ENCODE measurements at regions not wholly inside any gene's neighbourhood (a gene's known extent, or its start where the extent isn't known, plus 50 kb on each side); places are given as distances from the start of the nearest gene placed in this dataset.
"Not testable (repeated sequence)": the region's sequence is repeated elsewhere in the genome, so short reads cannot be mapped to it uniquely, and the experiment has no call there.

DNA sequence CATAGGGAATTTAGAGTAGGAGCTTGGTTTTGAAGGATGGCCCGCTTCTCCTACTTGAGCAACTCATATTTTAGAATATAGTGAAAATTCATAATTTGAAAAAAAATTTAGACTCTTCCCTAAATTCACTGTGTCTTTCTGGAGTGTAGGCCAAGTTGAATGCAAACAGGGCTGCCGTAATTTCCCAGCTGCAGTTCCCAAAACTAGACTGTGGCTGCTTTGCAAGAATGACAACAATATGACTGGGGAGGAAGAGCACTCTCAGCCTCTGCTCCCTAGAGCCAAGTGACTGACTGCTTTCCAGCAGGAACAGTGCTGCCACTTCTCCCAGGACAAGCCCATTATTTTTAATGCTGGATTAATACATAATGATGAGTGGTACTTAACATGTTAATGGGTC, 209.0 kb downstream of the RHOU start:
- DNase-seq, result no peak

DNA sequence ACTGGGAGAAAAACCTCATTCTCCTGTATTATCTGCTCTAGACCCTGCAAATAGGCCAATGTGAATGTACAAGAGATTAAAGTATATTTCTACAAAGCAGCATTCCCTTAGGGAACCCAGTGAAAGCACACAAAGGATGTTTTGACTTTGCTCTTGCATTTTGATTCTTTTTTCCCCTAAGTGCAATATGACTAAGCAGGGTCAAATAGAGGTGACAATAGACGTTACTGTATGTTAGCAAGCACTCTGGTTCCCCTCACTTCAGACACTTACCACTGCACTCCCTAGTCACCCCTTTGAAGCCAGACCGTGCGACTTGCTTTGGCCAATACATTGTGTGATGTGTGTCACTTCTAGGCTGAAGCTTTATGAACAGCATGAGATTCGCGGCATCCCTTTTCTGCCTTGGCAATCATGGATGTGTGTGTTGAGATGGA, 209.7 kb downstream of the RHOU start:
- DNase-seq, result no peak

DNA sequence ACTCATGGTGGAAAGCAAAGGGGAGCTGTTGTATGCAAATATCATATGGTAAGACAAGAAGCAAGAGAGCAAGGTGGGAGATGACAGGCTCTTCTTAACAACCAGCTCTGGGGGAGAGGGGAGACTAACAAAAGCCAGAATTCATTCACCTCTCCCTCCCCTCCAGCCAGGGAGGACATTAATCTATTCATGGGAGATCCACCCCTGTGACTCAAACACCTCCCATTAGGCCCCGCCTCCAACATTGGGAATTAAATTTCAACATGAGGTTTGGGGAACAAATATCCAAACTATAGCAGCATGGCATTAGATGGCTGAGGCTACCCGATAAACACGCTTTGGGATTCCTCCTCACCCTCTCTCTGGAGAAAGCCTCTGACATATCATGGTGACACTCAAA, 210.6 kb downstream of the RHOU start:
- DNase-seq, result no peak

DNA sequence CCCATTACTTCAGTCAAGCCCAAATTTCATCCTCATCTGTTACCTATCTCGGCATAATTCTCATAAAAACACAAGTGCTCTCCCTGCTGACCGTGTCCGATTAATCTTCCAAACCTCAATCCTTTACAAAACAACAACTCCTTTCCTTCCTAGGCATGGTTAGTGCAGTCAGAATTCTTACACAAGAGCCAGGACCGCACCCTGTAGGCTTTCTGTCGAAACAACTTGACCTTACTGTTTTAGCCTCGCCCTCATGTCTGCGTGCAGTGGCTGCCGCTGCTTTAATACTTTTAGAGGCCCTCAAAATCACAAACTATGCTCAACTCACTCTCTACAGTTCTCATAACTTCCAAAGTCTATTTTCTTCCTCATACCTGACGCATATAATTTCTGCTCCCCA, 214.3 kb downstream of the RHOU start:
- DNase-seq, result not testable (repeated sequence)

DNA sequence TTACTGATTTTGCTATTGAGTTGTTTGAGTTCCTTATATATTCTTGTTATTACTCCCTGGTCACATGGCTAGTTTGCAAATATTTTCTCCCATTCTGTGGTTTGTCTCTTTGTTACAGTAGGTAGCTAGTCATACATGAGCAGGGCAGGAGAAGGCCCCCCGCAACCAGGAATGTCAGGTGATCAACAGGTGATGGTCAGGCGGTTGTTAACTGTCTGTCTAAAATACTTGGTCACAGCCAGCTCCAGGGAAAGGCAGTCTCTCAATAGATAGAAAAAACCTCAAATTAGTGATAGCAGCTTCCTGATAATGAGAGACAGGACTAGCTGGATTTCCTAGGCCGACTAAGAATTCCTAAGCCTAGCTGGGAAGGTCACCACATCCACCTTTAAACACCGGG, 217.9 kb downstream of the RHOU start:
- DNase-seq, result no peak

DNA sequence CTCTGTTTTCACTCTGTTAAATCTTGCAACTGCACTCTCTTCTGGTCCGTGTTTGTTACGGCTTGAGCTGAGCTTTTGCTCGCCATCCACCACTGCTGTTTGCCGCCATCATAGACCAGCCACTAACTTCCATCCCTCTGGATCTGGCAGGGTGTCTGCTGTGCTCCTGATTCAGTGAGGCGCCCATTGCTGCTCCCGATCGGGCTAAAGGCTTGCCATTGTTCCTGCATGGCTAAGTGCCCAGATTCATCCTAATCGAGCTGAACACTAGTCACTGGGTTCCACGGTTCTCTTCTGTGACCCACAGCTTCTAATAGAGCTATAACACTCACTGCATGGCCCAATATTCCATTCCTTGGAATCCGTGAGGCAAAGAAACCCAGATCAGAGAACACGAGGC, 218.5 kb downstream of the RHOU start:
- peak; percentile 53 for DNase-seq

DNA sequence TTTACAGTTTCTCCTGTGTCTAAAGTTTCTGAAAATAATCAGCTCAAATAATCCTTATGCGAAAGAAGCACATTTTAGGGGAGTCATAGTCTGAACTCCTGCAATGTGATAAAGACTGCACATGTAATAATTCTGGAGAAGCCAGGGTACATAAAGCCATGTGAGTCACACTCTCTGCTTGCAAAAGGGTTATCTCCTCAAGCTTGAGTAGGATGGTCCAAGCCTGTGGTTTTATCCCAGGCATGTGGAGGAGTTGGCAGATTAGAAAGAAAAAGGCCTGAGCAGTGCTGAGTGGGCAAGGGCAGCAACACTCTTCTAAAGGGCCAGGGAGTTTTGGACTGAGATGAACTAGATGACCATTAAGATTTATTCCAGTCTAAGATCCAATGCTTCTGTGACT, 220.4 kb downstream of the RHOU start:
- DNase-seq, result no peak

DNA sequence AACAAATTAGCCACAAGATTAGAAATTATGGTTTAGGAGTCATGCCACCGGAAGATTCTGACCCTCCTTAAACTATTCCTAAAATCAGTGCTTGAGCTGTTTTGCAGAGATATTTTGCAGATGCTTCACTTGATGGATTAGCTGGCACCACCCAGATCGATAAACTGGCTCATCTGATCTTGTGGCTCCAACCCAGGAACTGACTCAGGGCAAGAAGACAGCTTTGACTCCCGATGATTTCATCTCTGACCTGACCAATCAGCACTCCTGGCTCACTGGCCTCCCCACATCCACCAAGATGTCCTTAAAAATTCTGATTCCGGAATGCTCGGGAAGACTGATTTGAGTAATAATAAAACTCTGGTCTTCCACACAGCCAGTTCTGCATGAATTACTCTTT, 221.6 kb downstream of the RHOU start:
- DNase-seq, result no peak

DNA sequence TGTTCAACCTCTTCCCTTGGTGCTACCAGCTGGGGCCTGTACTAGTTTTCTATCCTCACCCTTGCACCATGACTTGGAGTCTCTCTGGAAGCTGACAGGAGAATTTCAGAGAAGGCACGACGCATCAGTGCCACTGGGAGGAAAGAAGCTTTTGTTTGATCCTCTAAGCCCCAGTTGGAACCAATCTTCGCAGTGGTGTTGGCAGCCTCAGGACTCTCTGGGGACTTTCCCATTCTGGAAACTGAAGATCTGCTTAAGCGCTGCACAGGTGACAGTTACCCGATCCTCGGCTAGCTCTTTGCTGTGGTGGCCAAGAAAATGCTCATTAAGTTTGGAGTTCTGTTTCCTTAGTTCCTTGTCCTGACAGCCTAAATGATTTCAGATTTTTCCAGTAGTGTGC, 222.3 kb downstream of the RHOU start:
- no peak for DNase-seq

DNA sequence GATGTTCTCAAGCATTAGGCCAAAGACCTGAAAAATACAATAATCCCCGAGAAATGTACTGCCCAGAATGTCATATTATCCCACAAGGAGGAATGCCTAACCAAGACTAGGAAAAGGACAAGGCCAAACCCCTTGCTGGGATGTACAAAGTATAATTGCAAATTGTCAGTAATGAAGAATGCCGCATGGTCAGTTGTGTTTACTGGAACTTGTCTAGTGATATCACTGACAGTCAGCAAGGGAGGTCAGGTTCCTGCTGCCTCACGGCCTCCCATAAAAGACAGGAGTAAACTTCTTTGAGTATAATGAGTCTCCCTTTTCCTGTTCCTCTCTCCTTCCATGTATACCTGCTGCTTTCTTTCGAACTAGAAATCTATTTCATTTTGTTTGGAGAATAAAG, 222.8 kb downstream of the RHOU start:
- no peak for DNase-seq

DNA sequence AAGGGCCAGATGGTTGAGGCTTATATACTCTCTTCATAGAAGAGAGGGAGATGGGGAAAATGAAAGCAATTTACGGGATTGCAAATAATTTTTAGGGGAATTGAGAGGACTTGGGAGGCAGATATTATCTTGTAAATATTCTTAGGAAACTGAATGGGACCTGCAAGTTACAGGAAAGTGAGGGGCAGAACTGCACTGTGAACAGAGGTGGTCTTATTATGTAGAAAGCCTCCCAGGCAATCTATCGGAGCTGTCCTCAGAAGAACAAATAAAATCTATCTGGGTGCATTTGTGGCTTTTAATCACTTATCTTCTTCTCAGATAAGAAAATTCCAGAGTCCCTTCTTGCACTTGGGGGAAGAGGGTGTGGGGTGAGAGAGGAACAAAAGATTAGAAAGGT, 223.5 kb downstream of the RHOU start:
- no peak for DNase-seq

DNA sequence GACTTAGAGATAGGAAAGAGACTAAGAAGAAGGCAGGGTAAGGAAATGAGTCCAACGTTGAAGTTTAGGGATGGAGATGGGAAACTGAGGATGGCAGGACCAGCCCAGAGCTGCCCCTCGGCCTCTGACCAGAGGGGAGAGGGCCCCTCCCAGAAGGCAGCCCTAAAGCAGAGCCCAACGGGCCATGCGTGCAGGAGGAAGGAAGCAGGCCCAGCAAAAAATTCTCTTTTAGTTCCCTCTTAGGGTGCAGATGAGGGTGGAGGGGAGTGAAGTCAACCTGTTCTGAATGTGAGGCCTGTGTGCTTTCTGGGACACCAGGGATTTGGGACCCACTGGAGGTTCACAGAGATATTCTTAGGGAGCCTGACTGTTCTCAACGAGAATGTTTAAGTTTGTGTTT, 225.4 kb downstream of the RHOU start:
- no peak for DNase-seq

DNA sequence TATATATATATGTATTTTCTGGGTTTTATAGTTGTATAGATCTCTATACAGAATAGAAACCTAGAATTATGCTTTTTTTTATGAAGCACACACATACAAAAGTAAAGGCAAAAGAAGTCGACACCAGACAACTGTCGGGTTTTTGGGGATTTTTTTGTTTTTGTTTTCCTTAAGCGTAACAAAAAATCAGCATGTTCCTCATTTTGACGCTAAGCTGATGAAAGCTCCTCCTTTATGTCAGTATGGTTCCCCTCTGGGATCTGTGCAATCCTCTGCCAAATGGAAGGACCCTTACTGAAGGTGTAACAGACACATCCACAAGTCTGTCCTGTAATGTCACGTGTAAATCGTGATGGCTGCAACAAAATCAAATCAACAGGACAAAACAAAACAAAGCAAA, 226.2 kb downstream of the RHOU start:
- no peak for DNase-seq

DNA sequence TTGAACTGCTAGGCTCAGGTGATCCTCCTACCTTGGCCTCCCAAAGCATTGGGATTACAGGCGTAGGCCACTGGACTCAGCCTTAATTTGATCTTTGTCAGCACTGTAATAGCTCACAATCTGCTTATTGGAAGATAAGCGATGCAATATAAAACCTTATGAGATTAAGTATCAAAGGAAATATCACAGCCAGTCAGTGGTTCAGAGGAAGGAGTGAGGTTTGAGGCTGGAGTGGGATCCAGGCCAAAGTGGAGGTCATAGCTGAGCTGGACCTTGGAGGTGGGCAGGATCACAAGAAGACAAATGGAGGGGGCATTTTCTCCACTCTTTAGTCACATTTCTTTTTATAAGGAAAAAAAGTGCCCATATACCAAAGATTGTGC, 228.5 kb downstream of the RHOU start:
- no peak for DNase-seq

DNA sequence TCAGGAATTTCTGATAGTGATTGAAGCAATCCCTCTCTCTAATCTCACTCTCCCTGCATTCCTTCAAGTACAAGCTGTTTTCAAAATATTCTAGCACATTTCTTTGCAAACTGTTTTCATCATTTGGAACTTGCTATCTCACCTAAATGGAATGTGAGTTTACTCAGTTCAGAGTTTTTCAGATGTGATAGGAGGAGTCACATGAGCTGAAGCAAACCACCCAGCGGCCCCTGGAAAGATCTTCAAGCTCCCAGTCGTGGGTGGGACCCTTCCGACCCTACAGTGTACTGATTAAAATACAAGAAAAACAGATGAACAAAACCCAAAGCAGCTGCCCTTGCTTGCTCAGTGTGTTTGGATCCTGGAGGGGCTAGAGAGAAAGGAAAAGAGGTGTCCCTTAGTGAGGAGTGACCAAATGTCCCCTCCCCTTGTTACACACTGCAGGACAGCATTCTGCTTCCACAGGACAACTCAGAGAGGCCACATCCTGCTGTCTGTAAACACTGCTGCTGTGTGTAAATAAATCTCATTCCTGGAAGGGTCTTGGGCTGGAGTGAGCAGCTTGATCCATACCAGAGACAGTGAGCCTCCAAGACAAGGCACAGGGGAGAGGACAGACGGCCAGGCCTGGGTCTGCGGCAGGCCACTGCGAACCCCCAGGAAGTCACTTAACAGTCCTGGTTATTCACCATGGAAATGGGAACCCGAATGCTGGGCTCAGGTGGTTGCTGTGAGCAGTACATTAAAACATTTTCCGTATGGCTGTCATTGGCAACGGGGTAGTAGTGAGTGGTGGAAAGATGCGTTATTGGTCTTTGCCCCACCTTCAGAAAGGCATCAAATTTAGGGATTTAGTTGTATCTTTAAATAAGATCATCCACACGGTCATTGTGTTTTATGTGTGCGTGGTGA, 229.2 kb downstream of the RHOU start:
- no peak for DNase-seq

DNA sequence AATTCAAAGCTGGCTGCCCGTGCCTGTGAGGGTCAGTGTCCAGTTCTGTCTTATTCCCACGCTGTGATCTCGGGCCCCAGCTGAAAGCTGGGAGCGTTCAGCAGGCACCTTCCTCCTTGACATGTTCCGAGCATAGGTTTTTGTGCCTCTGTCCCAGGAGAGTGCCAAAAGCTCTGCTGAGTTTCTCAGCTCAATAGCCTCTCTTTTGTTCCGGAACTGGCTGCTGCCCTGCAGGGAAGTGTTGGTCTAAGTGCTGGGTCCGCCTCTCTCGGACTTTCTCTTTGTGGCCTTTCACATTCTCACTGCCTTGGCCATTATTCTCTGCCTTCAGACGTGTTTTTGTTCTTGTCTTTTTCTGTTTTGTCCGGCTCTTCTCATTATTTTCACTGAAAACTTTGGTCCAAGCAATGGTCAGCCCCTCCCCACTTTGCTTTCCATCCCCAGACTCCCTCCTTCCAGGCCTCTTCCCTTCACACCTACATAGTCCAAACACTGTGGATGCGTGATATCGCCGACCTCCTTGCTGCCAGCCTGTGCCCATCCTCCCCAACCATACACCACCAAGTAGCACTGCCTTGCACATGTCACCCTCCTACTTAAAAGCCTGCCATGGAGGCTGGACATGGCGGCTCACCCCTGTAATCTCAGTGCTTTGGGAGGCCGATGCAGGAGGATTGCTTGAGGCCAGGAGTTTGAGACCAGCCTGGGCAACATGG, 233.8 kb downstream of the RHOU start:
- DNase-seq, result no peak

DNA sequence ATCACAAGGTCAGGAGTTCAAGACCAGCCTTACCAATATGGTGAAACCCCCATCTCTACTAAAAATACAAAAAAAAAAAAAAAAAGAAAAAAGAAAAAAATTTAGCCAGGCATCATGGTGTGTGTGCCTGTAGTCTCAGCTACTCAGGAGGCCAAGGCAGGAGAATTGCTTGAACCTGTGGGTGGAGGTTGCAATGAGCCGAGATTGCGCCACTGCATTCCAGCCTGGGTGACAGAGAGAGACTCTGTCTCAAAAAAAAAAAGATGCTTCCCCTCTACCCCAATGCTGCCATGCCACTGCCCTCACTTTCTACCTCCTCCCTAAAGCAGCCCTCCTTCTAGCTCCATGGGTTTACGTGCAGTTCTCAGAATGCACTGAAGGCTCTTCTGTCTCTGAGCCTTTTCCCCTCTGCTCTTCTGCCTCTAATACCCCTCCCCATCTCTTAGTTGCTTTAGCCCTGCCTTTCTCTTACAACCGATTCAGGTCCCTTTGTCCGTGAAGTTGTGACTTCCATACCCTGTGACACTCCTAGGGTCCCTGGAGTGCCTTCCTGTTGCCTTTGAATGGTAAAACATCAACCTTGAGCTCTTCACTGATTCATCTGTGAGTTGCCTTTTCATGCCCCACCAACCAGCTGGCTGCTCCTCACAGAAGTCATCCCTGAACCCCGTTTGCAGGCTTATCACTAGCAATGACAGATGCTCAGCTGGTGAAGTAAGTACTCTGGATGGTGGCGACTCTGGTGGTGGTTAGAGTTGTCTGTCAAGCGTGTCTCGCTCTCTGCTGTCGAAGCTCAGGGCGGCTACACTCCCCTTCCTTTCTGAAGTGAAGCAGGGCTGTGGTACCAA, 234.9 kb downstream of the RHOU start:
- DNase-seq, result no peak

DNA sequence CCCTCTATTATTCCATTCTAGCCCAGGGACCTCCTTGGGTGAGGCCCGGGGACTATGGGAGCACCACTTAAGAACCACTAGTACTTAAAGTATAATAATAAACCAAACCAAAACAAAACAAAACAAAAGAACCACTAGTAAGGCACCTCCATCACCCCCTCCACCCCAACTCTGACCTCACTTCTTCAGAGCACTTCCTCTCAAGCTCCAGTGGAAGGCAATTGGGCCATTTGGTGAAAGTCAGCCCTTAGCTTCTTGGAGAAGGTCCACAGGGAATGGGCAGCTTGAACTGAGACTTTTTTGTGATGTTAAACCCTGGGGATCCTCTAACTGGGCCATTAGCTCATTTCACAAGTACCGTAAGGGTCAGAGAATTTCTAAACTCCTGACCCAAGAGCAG, 237.3 kb downstream of the RHOU start:
- no peak for DNase-seq

DNA sequence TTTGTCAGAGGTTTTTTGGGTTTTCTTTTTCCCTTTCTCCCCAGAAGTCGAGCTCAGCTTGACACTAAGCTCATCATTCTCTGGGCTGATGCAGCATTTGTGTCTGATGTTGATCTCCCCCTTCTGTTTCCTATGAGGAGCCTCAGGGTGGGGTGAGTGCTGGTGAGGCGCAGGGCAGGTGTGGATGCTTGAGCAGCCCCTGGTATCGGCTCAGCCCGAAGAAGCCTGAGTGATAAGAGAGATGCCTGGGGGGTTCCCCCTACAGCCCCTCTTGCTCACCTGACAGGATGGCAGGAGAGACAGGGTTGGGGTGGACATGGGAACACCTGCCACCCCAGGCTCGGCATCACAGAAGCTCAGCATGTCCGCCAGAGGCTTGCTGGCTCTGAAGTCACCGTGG, 239.0 kb downstream of the RHOU start:
- DNase-seq, result no peak

DNA sequence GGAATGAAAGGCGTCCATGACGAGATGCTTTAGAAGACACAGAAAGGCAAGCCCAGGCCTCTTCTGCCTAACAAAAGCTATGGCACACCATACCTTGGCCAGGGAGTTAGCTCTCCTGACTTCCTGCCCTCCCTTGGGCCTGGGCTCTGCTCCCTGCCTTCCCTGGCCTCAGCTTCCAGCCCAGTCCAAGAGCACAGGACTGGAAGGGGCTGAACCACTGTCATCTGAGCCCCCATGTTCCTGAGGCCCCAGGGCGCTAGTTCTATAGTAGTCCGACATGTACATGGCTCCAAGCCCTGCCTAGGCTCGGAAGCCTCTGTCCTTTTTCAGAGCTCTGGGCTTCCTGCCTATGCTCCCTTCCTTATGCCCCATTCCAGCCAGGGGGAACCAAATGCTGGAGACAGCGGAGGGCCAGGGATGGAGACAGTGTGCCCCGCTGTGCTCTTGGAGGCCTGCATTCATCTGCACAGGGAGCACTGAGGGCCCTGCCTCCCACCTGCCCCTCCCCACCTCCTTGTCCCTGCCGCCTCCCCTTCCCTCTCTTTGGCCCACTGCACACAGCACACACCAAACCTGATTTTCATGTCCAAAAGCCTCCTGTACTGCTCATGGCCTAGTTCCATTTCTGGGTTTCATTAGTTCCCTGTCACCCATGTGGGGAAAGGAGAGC, 240.1 kb downstream of the RHOU start:
- DNase-seq, result no peak

DNA sequence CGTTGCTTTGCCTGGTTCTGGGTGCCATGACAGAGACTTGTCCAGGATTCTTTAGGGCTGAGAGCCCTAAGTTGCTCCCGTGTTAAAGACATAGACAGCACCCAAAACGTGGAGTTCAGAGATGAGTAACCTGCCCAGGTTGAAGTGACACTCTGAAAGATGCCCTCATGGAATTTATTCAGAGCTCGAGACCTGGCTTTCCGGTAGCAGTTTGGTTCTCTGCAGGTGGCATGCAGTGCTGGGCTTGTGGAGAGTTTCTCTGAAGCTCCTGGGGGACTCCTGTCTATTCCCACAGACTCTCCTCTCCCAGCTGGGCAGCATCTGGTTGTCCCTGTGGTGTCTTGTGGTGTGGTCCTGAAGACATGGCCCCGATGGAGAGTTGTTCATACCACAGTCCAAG, 241.0 kb downstream of the RHOU start:
- no peak for DNase-seq

DNA sequence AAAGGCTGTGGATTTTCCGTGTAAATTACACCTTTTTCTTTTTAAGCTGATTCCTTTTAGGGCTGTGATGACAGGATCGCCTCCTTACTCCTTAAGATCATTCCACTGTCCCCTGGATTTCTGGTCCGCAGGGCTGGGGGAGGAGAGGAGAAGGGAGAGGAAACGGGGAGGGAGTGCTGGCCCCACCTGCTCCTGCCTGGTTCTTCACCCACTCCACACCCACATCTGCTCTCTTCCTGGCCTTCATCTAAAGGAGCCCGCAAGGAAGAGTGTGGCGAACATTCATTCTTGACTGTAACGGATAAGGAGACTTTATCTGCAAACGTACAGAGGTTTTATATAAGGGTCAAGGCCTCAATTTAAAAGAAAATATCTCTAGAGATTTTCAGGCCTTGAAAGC, 242.0 kb downstream of the RHOU start:
- DNase-seq, result no peak
